Upper lobe of right lung (tissue), 1 donor: ENCODE measurements at regions not wholly inside any gene's neighbourhood (a gene's known extent, or its start where the extent isn't known, plus 50 kb on each side); places are given as distances from the start of the nearest gene placed in this dataset.

Experiments used
- ATAC-seq: fragments of 200-7000 bp; cut with Tn5 transposase; one replicate; pipeline ENCODE4 v1.9.1; 2020; ENCODE audit warnings: mild to moderate bottlenecking, moderate library complexity
- DNase-seq: peaks from one replicate; pipeline ENCODE4 v3.0.0-alpha.2; 2020
- H3K27ac ChIP-seq: fragments of 200-600 bp; one replicate; pipeline ENCODE4 v1.8.0; 2022
- H3K27me3 ChIP-seq: fragments of 200-600 bp; one replicate; pipeline ENCODE4 v1.8.0; 2022; ENCODE audit warnings: mild to moderate bottlenecking
- H3K36me3 ChIP-seq: fragments of 200-600 bp; one replicate; pipeline ENCODE4 v1.8.0; 2022
- H3K4me1 ChIP-seq: fragments of 200-600 bp; one replicate; pipeline ENCODE4 v1.8.0; 2022
- H3K4me3 ChIP-seq: fragments of 200-600 bp; one replicate; pipeline ENCODE4 v1.8.0; 2022; ENCODE audit warnings: mild to moderate bottlenecking
- H3K9me3 ChIP-seq: fragments of 200-600 bp; one replicate; pipeline ENCODE4 v1.8.0; 2022
- intact Hi-C: fragments of 100-400 bp; cut with DNase I; formaldehyde crosslinking; loops from one replicate; pipeline ENCODE4 v1.11.0; 2022
- TF ChIP-seq, protein P1 (sequence below): fragments of 200-600 bp; IDR thresholded peaks from one replicate; pipeline ENCODE4 v1.8.0; 2022; ENCODE audit warnings: antibody characterized with exemption
- donor health status: DM: no; HTN: yes; CAD: no; lungs with severe emphysema.

GRCh38 chr13:22214184-22214583 lies 543.3 kb downstream of the FGF9 start:
- DNase-seq = no peak
- no peaks in the 10 kb centered on the region for H3K4me1 ChIP-seq
- no peaks in the 10 kb centered on the region for H3K9me3 ChIP-seq
- no peaks in the 10 kb centered on the region for H3K27me3 ChIP-seq
- H3K27ac ChIP-seq = no peak overlapping the region
- TF ChIP-seq, protein P1, sequence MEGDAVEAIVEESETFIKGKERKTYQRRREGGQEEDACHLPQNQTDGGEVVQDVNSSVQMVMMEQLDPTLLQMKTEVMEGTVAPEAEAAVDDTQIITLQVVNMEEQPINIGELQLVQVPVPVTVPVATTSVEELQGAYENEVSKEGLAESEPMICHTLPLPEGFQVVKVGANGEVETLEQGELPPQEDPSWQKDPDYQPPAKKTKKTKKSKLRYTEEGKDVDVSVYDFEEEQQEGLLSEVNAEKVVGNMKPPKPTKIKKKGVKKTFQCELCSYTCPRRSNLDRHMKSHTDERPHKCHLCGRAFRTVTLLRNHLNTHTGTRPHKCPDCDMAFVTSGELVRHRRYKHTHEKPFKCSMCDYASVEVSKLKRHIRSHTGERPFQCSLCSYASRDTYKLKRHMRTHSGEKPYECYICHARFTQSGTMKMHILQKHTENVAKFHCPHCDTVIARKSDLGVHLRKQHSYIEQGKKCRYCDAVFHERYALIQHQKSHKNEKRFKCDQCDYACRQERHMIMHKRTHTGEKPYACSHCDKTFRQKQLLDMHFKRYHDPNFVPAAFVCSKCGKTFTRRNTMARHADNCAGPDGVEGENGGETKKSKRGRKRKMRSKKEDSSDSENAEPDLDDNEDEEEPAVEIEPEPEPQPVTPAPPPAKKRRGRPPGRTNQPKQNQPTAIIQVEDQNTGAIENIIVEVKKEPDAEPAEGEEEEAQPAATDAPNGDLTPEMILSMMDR = no peak
- no peaks in the 10 kb centered on the region for H3K36me3 ChIP-seq
- intact Hi-C loops = no loop called here
- ATAC-seq = no peak
- no peak overlapping the region for H3K4me3 ChIP-seq

GRCh38 chr13:22218797-22219196 lies 547.9 kb downstream of the FGF9 start:
- ATAC-seq = no peak
- no peaks in the 10 kb centered on the region for H3K36me3 ChIP-seq
- no peak for DNase-seq
- intact Hi-C loops = no loop called here
- H3K4me1 ChIP-seq = no peaks in the 10 kb centered on the region
- no peak overlapping the region for H3K27ac ChIP-seq
- no peaks in the 10 kb centered on the region for H3K27me3 ChIP-seq
- TF ChIP-seq, protein P1 = no peak
- H3K4me3 ChIP-seq = no peak overlapping the region
- H3K9me3 ChIP-seq = no peaks in the 10 kb centered on the region

GRCh38 chr13:22219709-22220108 lies 548.8 kb downstream of the FGF9 start:
- DNase-seq (no peak), ATAC-seq (no peak)
- Histone ChIP-seq H3K4me1 (no peaks in the 10 kb centered on the region), H3K27me3 (no peaks in the 10 kb centered on the region), H3K27ac (no peak overlapping the region), H3K4me3 (no peak overlapping the region), H3K9me3 (no peaks in the 10 kb centered on the region), H3K36me3 (no peaks in the 10 kb centered on the region)
- intact Hi-C loops = no loop called here
- TF ChIP-seq, protein P1 = no peak

GRCh38 chr13:22220151-22221135 lies 549.6 kb downstream of the FGF9 start:
- Histone ChIP-seq H3K4me1 (no peaks in the 10 kb centered on the region), H3K27ac (no peak overlapping the region), H3K4me3 (no peak overlapping the region), H3K36me3 (no peaks in the 10 kb centered on the region), H3K27me3 (no peaks in the 10 kb centered on the region), H3K9me3 (no peaks in the 10 kb centered on the region)
- DNase-seq (no peak), ATAC-seq (no peak)
- intact Hi-C loops = no loop called here
- TF ChIP-seq, protein P1 = no peak

GRCh38 chr13:22223411-22223810 lies 552.5 kb downstream of the FGF9 start:
- no peaks in the 10 kb centered on the region for H3K27me3 ChIP-seq
- no peak overlapping the region for H3K27ac ChIP-seq
- TF ChIP-seq, protein P1 = no peak
- H3K36me3 ChIP-seq = no peaks in the 10 kb centered on the region
- H3K4me3 ChIP-seq = no peak overlapping the region
- no peaks in the 10 kb centered on the region for H3K9me3 ChIP-seq
- H3K4me1 ChIP-seq = no peaks in the 10 kb centered on the region
- intact Hi-C loops = no loop called here
- no peak for ATAC-seq
- no peak for DNase-seq
